Ovary (tissue), 7 donors: ENCODE measurements at regions not wholly inside any gene's neighbourhood (a gene's known extent, or its start where the extent isn't known, plus 50 kb on each side); places are given as distances from the start of the nearest gene placed in this dataset.

Experiments used
- DNase-seq, 5 donors: peaks; one replicate each; pipeline ENCODE4 v3.0.0-alpha.2; 2019 to 2020
- H3K27ac ChIP-seq, 2 donors: fragments of 200-600 bp; one replicate each; pipeline versions ENCODE4 v1.5.1 to v1.8.0; 2019 to 2022
- H3K27me3 ChIP-seq: fragments of 200-600 bp; one replicate; pipeline ENCODE4 v1.8.0; 2022
- H3K36me3 ChIP-seq: fragments of 200-600 bp; sonication (generic); one replicate; pipeline ENCODE4 v1.5.1; 2019
- H3K4me1 ChIP-seq: one replicate; pipeline ENCODE4 v1.8.1; 2013; ENCODE audit warnings: mild to moderate bottlenecking, moderate library complexity; ENCODE audit not compliant: insufficient read depth
- H3K4me3 ChIP-seq: fragments of 200-600 bp; sonication (generic); one replicate; pipeline ENCODE4 v1.5.1; 2017
- H3K9me3 ChIP-seq, 2 donors: fragments of 200-600 bp in 1 of 2; sonication (generic) in 1 of 2; one replicate each; pipeline versions ENCODE4 v1.5.1 to v1.8.1; 2013 to 2019; ENCODE audit warnings: mild to moderate bottlenecking in 1 of 2, moderate library complexity in 1 of 2
- CTCF ChIP-seq, 3 donors: fragments of 450-650 bp in 2 of 3; fragments of 200-600 bp in 1 of 3; IDR thresholded peaks; one replicate each; pipeline versions ENCODE4 v1.5.1 to v1.8.0; 2016 to 2022; ENCODE audit warnings: antibody characterized with exemption in 3 of 3, mild to moderate bottlenecking in 1 of 3
- EP300 ChIP-seq: sonication (generic); formaldehyde crosslinking; IDR thresholded peaks from one replicate; pipeline ENCODE4 v1.6.1; 2017; ENCODE audit warnings: antibody characterized with exemption
- POLR2A ChIP-seq: fragments of 450-650 bp; IDR thresholded peaks from one replicate; pipeline ENCODE4 v1.6.1; 2017; ENCODE audit warnings: antibody characterized with exemption, mild to moderate bottlenecking, moderate library complexity
- WGBS, 3 donors: extraction: QIAGEN DNeasy Blood & Tissue Kit in 1 of 3; methylation state at CpG; one replicate each; pipeline versions ENCODE4 v1.1.5 to v1.1.7; 2013 to 2017; 5-methylcytosine and 5-hydroxymethylcytosine counted together
- intact Hi-C, 4 donors: fragments of 100-400 bp; cut with DNase I; formaldehyde crosslinking; loops; one replicate each; pipeline versions ENCODE4 v1.11.0 to v1.15.1; 2022 to 2023
- donor health status: DM: no; HTN: no; CAD: no; lungs with moderate emphysema.
- donor health status: DM: no; HTN: no; CAD: no.
- donor health status: Bipolar disorder and iron deficiency.
- donor health status: DM: no; HTN: no; CAD: no.
- donor health status: DM: yes; HTN: yes; CAD: no.

GRCh38 chr4:112855058-112855457, 194.4 kb upstream of the ANK2 start:
- peaks cover 1% of the 10 kb centered on the region for H3K4me1 ChIP-seq
- H3K9me3 ChIP-seq = no peaks in the 10 kb centered on the region
- intact Hi-C loops = no loop called here
- H3K4me3 ChIP-seq = no peak overlapping the region
- H3K27me3 ChIP-seq = no peaks in the 10 kb centered on the region
- no peaks in the 10 kb centered on the region for H3K36me3 ChIP-seq
- TF ChIP-seq POLR2A = no peak
- TF ChIP-seq CTCF (IDR thresholded peaks at IDR 0.05) = no peak
- 31 to 37% (median 34%) methylated on average over 3 of the region's 3 CpGs for WGBS, 3 donors
- H3K27ac ChIP-seq = no peak overlapping the region
- DNase-seq = no peak

- intact Hi-C loops = no loop called here
- 34 to 42% (median 39%) methylated on average over 1 of the region's 1 CpG for WGBS, 3 donors
- TF ChIP-seq POLR2A (no peak), CTCF (IDR thresholded peaks at IDR 0.05) (no peak), EP300 (no peak)
- H3K27ac ChIP-seq = no peak overlapping the region
- H3K27me3 ChIP-seq = no peaks in the 10 kb centered on the region
- H3K9me3 ChIP-seq = no peaks in the 10 kb centered on the region
- no peak for DNase-seq
- peaks cover 1% of the 10 kb centered on the region for H3K4me1 ChIP-seq
- no peaks in the 10 kb centered on the region for H3K36me3 ChIP-seq
- no peak overlapping the region for H3K4me3 ChIP-seq
These were observed 192.0 kb upstream of the ANK2 start for GRCh38 chr4:112857461-112857860.

- Histone ChIP-seq H3K4me3 (no peak overlapping the region), H3K36me3 (no peaks in the 10 kb centered on the region), H3K27ac (no peak overlapping the region), H3K9me3 (no peaks in the 10 kb centered on the region), H3K4me1 (peaks cover 1% of the 10 kb centered on the region), H3K27me3 (no peaks in the 10 kb centered on the region)
- WGBS, 3 donors = 93 to 98% (median 98%) methylated on average over 3 of the region's 3 CpGs
- intact Hi-C loops = no loop called here
- TF ChIP-seq CTCF (IDR thresholded peaks at IDR 0.05) (no peak), POLR2A (no peak), EP300 (no peak)
- no peak for DNase-seq
These were observed 190.7 kb upstream of the ANK2 start for GRCh38 chr4:112858751-112859150.

- Histone ChIP-seq H3K4me1 (no peaks in the 10 kb centered on the region), H3K27me3 (no peaks in the 10 kb centered on the region), H3K9me3 (no peaks in the 10 kb centered on the region), H3K4me3 (no peak overlapping the region), H3K27ac (no peak overlapping the region), H3K36me3 (no peaks in the 10 kb centered on the region)
- WGBS, 3 donors = 86 to 89% (median 88%) methylated on average over 2 of the region's 2 CpGs
- no peak for DNase-seq
- TF ChIP-seq POLR2A (no peak), CTCF (IDR thresholded peaks at IDR 0.05) (no peak), EP300 (no peak)
- intact Hi-C loops = no loop called here
These were observed 189.8 kb upstream of the ANK2 start for GRCh38 chr4:112859456-112860184.
